Smooth muscle cell (in vitro differentiated cells): ENCODE measurements at regions not wholly inside any gene's neighbourhood (a gene's known extent, or its start where the extent isn't known, plus 50 kb on each side); places are given as distances from the start of the nearest gene placed in this dataset.

ENCODE experiments used
- DNase-seq: peaks from one replicate; lab custom pipeline; 2025; ENCODE audit not compliant: unreplicated experiment; lab: John Stamatoyannopoulos, UW
- H2AFZ ChIP-seq: fragments of 200-600 bp; sonication (generic); 2 replicates; pipeline ENCODE4 v1.6.0; 2016; ENCODE audit warnings: antibody characterized with exemption, low read depth, mild to moderate bottlenecking
- H3F3A ChIP-seq: fragments of 200-600 bp; sonication (generic); 2 replicates; pipeline ENCODE4 v1.6.0; 2017; ENCODE audit warnings: antibody characterized with exemption, low read depth
- H3K27ac ChIP-seq: fragments of 200-600 bp; sonication (generic); 2 replicates; pipeline ENCODE4 v1.5.1; 2016; ENCODE audit warnings: low read depth, mild to moderate bottlenecking
- H3K27me3 ChIP-seq: fragments of 200-600 bp; sonication (generic); 2 replicates; pipeline ENCODE4 v1.6.1; 2016; ENCODE audit warnings: low read depth, mild to moderate bottlenecking
- H3K36me3 ChIP-seq: fragments of 200-600 bp; sonication (generic); 2 replicates; pipeline ENCODE4 v1.5.1; 2016; ENCODE audit warnings: low read depth
- H3K4me1 ChIP-seq: fragments of 200-600 bp; sonication (generic); 2 replicates; pipeline ENCODE4 v1.5.1; 2016; ENCODE audit warnings: low read depth
- H3K4me2 ChIP-seq: fragments of 200-600 bp; sonication (generic); 2 replicates; pipeline ENCODE4 v1.6.0; 2016; ENCODE audit warnings: mild to moderate bottlenecking
- H3K4me3 ChIP-seq: fragments of 200-600 bp; sonication (generic); 2 replicates; pipeline ENCODE4 v1.5.1; 2016; ENCODE audit warnings: mild to moderate bottlenecking
- H3K79me2 ChIP-seq: fragments of 200-600 bp; sonication (generic); 2 replicates; pipeline ENCODE4 v1.6.0; 2016; ENCODE audit warnings: low read depth, mild to moderate bottlenecking
- H3K9ac ChIP-seq: fragments of 200-600 bp; sonication (generic); 2 replicates; pipeline ENCODE4 v1.6.0; 2016; ENCODE audit warnings: low read depth
- H3K9me3 ChIP-seq: fragments of 200-600 bp; sonication (generic); replicated peaks from 2 replicates; pipeline ENCODE4 v1.5.1; 2016; ENCODE audit warnings: low read depth
- H4K20me1 ChIP-seq: fragments of 200-600 bp; sonication (generic); 2 replicates; pipeline ENCODE4 v1.6.0; 2016; ENCODE audit warnings: low read depth
- WGBS: methylation state at CpG from one replicate; pipeline ENCODE4 v1.1.7; 2016; ENCODE audit warnings: low lambda C conversion rate; 5-methylcytosine and 5-hydroxymethylcytosine counted together
- TF ChIP-seq, protein P1 (sequence below): fragments of 200-600 bp; sonication (generic); IDR thresholded peaks from 2 replicates; pipeline ENCODE4 v1.5.1; 2017; ENCODE audit warnings: borderline replicate concordance, mild to moderate bottlenecking, antibody characterized with exemption; ENCODE audit not compliant: insufficient read depth, poor library complexity, severe bottlenecking

DNA sequence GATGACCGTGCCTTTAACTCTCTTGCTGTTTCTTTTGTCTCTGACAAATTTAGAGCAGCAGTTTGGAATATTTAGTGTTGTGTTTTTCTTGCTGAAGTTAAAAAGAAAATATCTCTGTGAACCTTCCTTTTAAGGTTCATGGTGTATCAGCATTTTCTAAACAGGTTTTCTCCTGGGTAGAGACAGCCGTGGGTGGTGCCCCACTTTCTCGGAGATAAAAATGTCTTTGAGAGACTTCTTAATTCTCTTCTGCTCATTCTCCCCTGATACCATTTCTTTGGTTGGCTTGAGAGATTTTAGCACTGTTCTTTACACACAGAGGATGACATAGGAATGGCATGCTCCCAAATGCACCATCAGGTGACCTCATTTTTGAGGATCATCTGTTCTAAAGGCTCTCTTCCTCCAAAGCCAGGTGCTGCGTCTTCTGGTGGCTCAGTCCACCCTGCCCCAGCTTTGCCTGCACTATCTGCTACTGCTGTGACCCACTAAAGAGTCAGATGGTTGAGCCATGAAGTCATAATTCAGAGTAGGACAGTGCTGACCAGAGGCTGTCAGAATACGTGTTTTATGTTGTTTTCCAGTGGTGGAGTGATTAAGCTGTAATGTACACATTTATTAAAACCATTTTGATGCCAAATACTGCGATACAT is 90.3 kb upstream of the SLC10A2 start:
- DNase-seq, result no peak
- Histone ChIP-seq H3K9ac (no peak overlapping the region), H2AFZ (no peak overlapping the region), H3F3A (no peaks in the 10 kb centered on the region), H3K9me3 (no peaks in the 10 kb centered on the region), H3K4me3 (no peak overlapping the region), H3K27ac (no peak overlapping the region), H3K4me2 (no peak overlapping the region), H3K79me2 (no peaks in the 10 kb centered on the region), H3K27me3 (peaks cover 6% of the 10 kb centered on the region), H4K20me1 (no peaks in the 10 kb centered on the region), H3K4me1 (no peaks in the 10 kb centered on the region), H3K36me3 (no peaks in the 10 kb centered on the region)
- WGBS, result 74% methylated on average over 6 of the region's 6 CpGs
- TF ChIP-seq, protein P1, sequence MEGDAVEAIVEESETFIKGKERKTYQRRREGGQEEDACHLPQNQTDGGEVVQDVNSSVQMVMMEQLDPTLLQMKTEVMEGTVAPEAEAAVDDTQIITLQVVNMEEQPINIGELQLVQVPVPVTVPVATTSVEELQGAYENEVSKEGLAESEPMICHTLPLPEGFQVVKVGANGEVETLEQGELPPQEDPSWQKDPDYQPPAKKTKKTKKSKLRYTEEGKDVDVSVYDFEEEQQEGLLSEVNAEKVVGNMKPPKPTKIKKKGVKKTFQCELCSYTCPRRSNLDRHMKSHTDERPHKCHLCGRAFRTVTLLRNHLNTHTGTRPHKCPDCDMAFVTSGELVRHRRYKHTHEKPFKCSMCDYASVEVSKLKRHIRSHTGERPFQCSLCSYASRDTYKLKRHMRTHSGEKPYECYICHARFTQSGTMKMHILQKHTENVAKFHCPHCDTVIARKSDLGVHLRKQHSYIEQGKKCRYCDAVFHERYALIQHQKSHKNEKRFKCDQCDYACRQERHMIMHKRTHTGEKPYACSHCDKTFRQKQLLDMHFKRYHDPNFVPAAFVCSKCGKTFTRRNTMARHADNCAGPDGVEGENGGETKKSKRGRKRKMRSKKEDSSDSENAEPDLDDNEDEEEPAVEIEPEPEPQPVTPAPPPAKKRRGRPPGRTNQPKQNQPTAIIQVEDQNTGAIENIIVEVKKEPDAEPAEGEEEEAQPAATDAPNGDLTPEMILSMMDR, result no peak

DNA sequence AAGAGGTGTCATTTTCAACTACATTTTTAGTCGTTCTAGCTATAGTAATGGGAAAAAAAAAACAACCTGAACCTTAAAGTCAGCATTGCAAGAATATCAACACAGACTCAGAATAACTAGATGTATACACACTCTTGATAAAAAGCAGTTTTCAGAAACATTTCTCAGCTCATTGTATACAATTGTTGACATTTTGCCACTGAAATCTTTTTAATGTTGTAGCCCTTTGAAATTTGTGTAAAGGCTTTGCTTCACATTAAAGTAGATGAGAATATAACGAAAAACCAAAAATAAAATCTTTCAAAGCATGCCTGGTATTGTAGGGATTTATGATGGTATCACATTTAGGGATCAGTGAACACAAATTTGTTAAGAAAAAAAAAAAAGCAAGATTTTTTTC is 87.2 kb upstream of the SLC10A2 start:
- Histone ChIP-seq H3F3A (no peaks in the 10 kb centered on the region), H3K4me1 (no peaks in the 10 kb centered on the region), H3K36me3 (no peaks in the 10 kb centered on the region), H3K4me3 (no peak overlapping the region), H3K9ac (no peak overlapping the region), H3K4me2 (no peak overlapping the region), H2AFZ (no peak overlapping the region), H3K27me3 (peaks cover 6% of the 10 kb centered on the region), H3K9me3 (no peaks in the 10 kb centered on the region), H3K79me2 (no peaks in the 10 kb centered on the region), H4K20me1 (no peaks in the 10 kb centered on the region), H3K27ac (no peak overlapping the region)
- DNase-seq, result no peak
- TF ChIP-seq, protein P1, result no peak
- 80% methylated on average over 2 of the region's 2 CpGs for WGBS

DNA sequence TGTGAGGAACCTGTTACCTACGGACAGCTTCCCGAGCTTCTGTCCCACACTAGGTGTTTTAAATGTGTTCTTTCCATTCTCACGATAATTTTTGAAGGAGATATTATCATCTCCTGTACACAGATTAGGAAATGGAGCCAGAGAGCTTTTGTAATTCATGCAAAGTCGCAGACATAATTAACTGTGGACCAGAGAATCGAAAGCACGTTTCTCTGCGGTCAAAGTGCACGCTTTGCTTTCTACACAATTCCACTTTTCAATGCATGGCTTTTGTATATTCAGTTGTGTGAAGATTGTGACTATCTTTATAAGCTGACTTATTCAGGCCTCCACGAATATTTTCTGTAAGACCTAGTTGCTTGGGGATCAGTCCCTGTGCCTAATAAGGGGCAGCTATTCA is 81.7 kb upstream of the SLC10A2 start:
- Histone ChIP-seq H3F3A (no peaks in the 10 kb centered on the region), H3K36me3 (no peaks in the 10 kb centered on the region), H3K4me1 (no peaks in the 10 kb centered on the region), H4K20me1 (no peaks in the 10 kb centered on the region), H3K79me2 (no peaks in the 10 kb centered on the region), H3K9ac (no peak overlapping the region), H3K27me3 (no peaks in the 10 kb centered on the region), H3K4me2 (no peak overlapping the region), H2AFZ (no peak overlapping the region), H3K4me3 (no peak overlapping the region), H3K9me3 (no peaks in the 10 kb centered on the region), H3K27ac (no peak overlapping the region)
- TF ChIP-seq, protein P1, result no peak
- DNase-seq, result no peak
- WGBS, result 83% methylated on average over 9 of the region's 9 CpGs

DNA sequence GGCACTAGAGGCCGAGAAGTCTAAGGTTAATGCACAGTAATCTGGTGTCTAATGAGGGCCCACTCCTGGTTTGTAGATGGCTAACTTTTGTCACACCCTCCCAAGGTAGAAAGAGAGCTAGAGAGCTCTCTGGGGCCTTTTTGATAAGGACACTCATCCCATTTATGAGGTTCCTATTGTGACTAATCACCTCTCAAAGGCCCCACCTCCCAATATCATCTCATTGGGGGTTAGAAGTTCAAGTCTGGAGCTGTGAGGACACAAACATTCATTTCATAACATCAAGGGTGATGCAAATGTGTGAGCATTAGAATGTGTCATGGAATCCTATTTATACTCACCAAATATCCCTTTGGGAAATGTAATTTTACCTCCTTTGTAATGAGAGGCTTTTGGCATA is 79.2 kb upstream of the SLC10A2 start:
- Histone ChIP-seq H3K27ac (no peak overlapping the region), H3K4me1 (no peaks in the 10 kb centered on the region), H4K20me1 (no peaks in the 10 kb centered on the region), H3K4me2 (no peak overlapping the region), H2AFZ (no peak overlapping the region), H3F3A (no peaks in the 10 kb centered on the region), H3K9ac (no peak overlapping the region), H3K4me3 (no peak overlapping the region), H3K27me3 (no peaks in the 10 kb centered on the region), H3K79me2 (no peaks in the 10 kb centered on the region), H3K9me3 (no peaks in the 10 kb centered on the region), H3K36me3 (no peaks in the 10 kb centered on the region)
- TF ChIP-seq, protein P1, result no peak
- WGBS, result 72% methylated on average over 1 of the region's 1 CpG
- no peak for DNase-seq
